Heart right ventricle (tissue), 16 donors: ENCODE measurements at regions not wholly inside any gene's neighbourhood (a gene's known extent, or its start where the extent isn't known, plus 50 kb on each side); places are given as distances from the start of the nearest gene placed in this dataset.
A peak's percentile ranks its signal among the peaks of the same experiment; 100 is the strongest.
"Not testable (repeated sequence)": the region's sequence is repeated elsewhere in the genome, so short reads cannot be mapped to it uniquely, and the experiment has no call there.

ENCODE experiments used
- ATAC-seq, 8 donors: fragments of 200-7000 bp; cut with Tn5 transposase; one replicate each; pipeline ENCODE4 v1.9.1; 2020; ENCODE audit warnings: mild to moderate bottlenecking in 8 of 8, moderate library complexity in 8 of 8, moderate number of reproducible peaks in 1 of 8
- DNase-seq, 2 donors: peaks; one replicate each; pipeline ENCODE4 v3.0.0-alpha.2; 2020
- H3K27ac ChIP-seq, 10 donors: fragments of 200-600 bp; sonication (generic) in 2 of 10; one replicate each; pipeline versions ENCODE4 v1.5.0 to v1.8.0; 2020 to 2022; ENCODE audit warnings: mild to moderate bottlenecking in 3 of 10
- H3K27me3 ChIP-seq, 7 donors: fragments of 200-600 bp; one replicate each; pipeline ENCODE4 v1.8.0; 2021 to 2022; ENCODE audit warnings: mild to moderate bottlenecking in 2 of 7
- H3K36me3 ChIP-seq, 9 donors: fragments of 200-600 bp; sonication (generic) in 1 of 9; one replicate each; pipeline versions ENCODE4 v1.5.0 to v1.8.0; 2020 to 2022; ENCODE audit warnings: mild to moderate bottlenecking in 2 of 9
- H3K4me1 ChIP-seq, 9 donors: fragments of 200-600 bp; sonication (generic) in 1 of 9; one replicate each; pipeline versions ENCODE4 v1.5.0 to v1.8.0; 2020 to 2022; ENCODE audit warnings: mild to moderate bottlenecking in 4 of 9
- H3K4me3 ChIP-seq, 10 donors: fragments of 200-600 bp; sonication (generic) in 2 of 10; one replicate each; pipeline versions ENCODE4 v1.5.0 to v1.8.0; 2020 to 2022; ENCODE audit warnings: mild to moderate bottlenecking in 7 of 10, moderate library complexity in 2 of 10
- H3K9me3 ChIP-seq, 11 donors: fragments of 200-600 bp in 10 of 11; sonication (generic) in 2 of 11; one replicate each; pipeline versions ENCODE4 v1.5.0 to v1.8.0; 2013 to 2022; ENCODE audit warnings: mild to moderate bottlenecking in 2 of 11, control low read depth in 1 of 11, moderate library complexity in 1 of 11
- WGBS, 2 donors: extraction: QIAGEN DNeasy Blood & Tissue Kit; methylation state at CpG; one replicate each; pipeline ENCODE4 v1.1.7; 2013; ENCODE audit warnings: inconsistent platforms in 1 of 2; 5-methylcytosine and 5-hydroxymethylcytosine counted together
- intact Hi-C, 10 donors: fragments of 100-400 bp; cut with DNase I; formaldehyde crosslinking; loops; one replicate each; pipeline versions ENCODE4 v1.11.1 to v1.14.2; 2022
- donor health status: Arrhythmogenic right ventricular cardiomyopathy.
- donor health status: ischemic (EF 13 %, LVEDD 7.1; RV severe dilation, severe dysfunction).
- donor health status: healthy with polysubstance abuse.
- donor health status: DM: no; HTN: yes; CAD: no.
- donor health status: DM: no; HTN: no; CAD: no.
- donor health status: ischemic (EF 25% LVEDD 6.9; RV normal size, moderate dysfunction).
- donor health status: ischemic (EF 25% LVEDD 5.7; RV mildly dilated, moderate dysfunction).
- donor health status: healthy.
- donor health status: DM: yes; HTN: yes; CAD: no.
- donor health status: Ischemic cardiomyopathy.
- donor health status: ischemic (EF 35%, LVEDD 5.7; RV mildly dilated, moderate dysfunction).
- donor health status: nonischemic (EF 11% LVEDD 7.7; RV severe dilation, severe dysfunction).
- donor health status: DM: yes; HTN: yes; CAD: no.
- donor health status: PGD.
- donor health status: ischemic (EF 29% LVEDD 5.4; RV normal size, mild dysfunction).
- donor health status: nonischemic (EF 23%, LVEDD 6.1; RV moderate dilation, normal function).

DNA sequence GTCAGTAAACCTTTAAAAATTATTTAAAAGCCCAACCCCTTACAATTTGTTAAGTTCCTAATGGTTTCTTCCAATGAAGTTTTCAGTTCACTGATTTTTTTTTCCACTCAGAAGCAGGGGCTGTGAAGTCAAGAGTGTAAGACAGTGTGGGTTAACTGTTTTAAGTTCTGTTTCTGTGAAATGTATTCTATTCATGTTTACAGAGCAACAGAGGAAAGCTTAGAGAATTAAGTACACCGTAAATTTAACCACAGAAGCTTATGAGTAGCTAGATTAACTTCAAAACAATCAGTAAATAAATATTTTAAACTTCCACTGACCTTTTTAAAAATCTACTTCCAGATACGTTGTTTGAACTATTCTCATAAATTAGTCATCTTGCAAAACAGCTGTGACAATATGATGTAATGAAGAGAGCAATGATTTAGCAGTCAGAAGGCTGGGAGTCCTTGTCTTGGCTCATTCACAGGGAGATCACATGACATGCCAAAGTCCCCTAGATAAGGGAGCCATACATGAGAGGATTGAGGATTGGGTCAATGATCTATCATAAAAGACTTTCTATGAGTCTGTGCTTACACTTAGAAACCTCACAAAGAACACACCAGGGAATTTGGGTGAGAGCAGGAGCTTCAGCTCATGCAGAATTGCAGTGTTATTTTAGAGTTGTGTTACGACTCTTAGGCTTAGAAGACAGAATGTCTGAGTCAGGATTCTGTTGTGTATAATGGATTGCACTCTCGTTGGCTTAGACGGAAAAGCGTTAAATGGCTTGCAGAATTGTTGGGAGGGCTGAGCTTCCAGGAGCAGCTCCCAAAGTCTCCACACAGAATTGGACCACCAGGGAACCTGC, 85.8 kb downstream of the CDRT15L2 start:
- H3K9me3 ChIP-seq, H3K36me3 ChIP-seq, DNase-seq, H3K27ac ChIP-seq, intact Hi-C loops, H3K27me3 ChIP-seq, H3K4me3 ChIP-seq, H3K4me1 ChIP-seq: not testable (repeated sequence)
- 54 to 71% methylated on average over 2 to 3 of the region's 6 CpGs for WGBS, 2 donors
- ATAC-seq, result peak in 7 of 8 donors; percentile 38 to 93 (median 84)

- H3K4me3 ChIP-seq, DNase-seq, intact Hi-C loops, H3K27ac ChIP-seq, H3K4me1 ChIP-seq, H3K36me3 ChIP-seq, H3K9me3 ChIP-seq, H3K27me3 ChIP-seq: not testable (repeated sequence)
- peak in 3 of 8 donors; percentile 38 to 50 (median 41) for ATAC-seq
- 79 to 91% methylated on average over 6 of the region's 6 CpGs for WGBS, 2 donors
These were observed 87.2 kb downstream of the CDRT15L2 start for GRCh38 chr17:20666689-20667088.

GRCh38 chr17:20667712-20668111, 88.2 kb downstream of the CDRT15L2 start:
- WGBS, 2 donors, result 61 to 73% methylated on average over 2 of the region's 2 CpGs
- ATAC-seq, result not testable (repeated sequence)

DNA sequence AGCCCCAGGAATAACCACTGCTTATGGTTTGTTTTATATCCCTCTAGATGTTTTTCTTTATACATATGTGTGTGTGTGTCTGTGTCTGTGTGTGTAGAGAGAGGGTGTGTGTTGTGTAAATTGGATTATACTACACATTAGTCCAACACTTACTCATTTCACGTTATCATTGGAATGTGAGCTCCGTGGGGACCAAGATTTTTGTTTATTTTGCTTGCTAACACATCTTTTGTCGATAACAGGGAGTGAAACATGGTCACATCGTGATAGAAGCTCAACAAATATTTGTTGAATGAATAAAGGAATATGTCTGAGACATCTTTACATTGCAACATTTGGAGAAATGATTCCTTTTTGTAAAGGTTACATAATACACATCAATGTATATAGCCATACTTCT, 88.8 kb downstream of the CDRT15L2 start:
- H3K9me3 ChIP-seq, intact Hi-C loops, H3K36me3 ChIP-seq, H3K4me1 ChIP-seq, H3K4me3 ChIP-seq, H3K27me3 ChIP-seq, H3K27ac ChIP-seq, ATAC-seq, DNase-seq: not testable (repeated sequence)
- WGBS, 2 donors, result 58 to 64% methylated on average over 4 of the region's 4 CpGs

More at GRCh38 chr17:20667712-20668111, 88.2 kb downstream of the CDRT15L2 start:
- DNase-seq, H3K9me3 ChIP-seq, H3K27ac ChIP-seq, H3K27me3 ChIP-seq, H3K4me1 ChIP-seq, H3K36me3 ChIP-seq, H3K4me3 ChIP-seq, intact Hi-C loops: not testable (repeated sequence)

DNA sequence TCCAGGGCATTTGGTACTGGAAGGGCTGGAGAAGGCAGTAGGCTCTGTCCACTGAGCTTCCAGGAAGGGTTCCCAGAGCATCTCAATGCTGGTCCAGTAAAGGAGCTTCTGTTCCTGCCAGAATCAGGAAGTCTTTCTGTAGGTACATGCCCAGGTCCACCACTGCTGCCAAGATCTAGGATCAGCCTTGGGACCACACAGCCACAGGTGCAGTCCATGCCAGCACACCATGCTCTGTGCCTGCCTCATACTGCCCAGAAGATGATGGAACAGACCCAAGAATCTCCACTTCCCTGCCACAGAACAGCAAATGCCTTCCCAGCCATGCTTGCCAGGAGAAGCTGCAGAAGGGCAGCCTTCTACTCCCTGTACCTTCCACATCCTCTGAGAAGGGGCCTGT, 89.3 kb downstream of the CDRT15L2 start:
- intact Hi-C loops, H3K4me1 ChIP-seq, H3K4me3 ChIP-seq, H3K27ac ChIP-seq, H3K9me3 ChIP-seq, ATAC-seq, H3K27me3 ChIP-seq, H3K36me3 ChIP-seq, DNase-seq: not testable (repeated sequence)

- H3K36me3 ChIP-seq, ATAC-seq, intact Hi-C loops, H3K9me3 ChIP-seq, H3K4me1 ChIP-seq, DNase-seq, H3K27me3 ChIP-seq, H3K4me3 ChIP-seq, H3K27ac ChIP-seq: not testable (repeated sequence)
- no CpG with 5 or more reads among the region's 3 CpGs for WGBS, 2 donors
These were observed 91.0 kb downstream of the CDRT15L2 start for GRCh38 chr17:20670506-20670905.

DNA sequence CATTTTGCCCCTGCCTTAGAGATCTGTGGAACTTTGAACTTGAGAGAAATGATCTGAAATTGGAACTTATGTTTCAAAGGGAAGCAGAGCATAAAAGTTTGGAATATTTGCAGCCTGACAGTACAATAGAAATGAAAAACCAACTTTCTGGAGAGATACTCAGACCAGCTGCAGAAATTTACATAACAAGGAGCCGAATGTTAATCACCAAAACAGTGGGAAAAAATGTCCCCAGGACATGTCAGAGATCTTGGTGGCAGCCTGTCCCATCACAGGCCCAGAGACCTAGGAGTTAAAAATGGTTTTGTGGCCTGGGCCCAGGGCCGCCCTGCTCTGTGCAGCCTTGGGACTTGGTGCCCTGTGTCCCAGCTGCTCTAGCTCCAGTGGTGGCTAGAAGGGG, 94.8 kb downstream of the CDRT15L2 start:
- WGBS, 2 donors, result 77 to 100% methylated on average over 2 of the region's 2 CpGs
- intact Hi-C loops, H3K4me3 ChIP-seq, H3K9me3 ChIP-seq, H3K27me3 ChIP-seq, H3K27ac ChIP-seq, ATAC-seq, H3K4me1 ChIP-seq, H3K36me3 ChIP-seq, DNase-seq: not testable (repeated sequence)

DNA sequence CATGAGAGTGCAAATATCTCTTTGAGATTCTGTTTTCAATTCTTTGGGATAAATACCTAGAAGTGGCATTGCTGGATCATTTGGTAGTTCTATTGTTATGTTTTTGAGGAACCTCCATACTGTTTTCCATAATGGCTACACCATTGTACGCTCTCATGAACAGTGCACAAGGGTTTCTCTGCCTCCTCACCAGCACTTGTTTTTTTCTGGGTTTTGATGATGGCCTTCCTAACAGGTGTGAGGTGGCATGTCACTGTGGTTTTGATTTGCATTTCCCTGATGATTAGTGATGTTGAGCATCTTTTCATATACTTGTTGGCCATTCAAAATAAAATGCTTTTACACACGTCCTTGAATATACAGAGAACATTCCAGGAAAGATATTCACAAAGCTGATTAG, 96.2 kb downstream of the CDRT15L2 start:
- ATAC-seq, intact Hi-C loops, H3K9me3 ChIP-seq, H3K27ac ChIP-seq, H3K4me1 ChIP-seq, H3K27me3 ChIP-seq, DNase-seq, H3K36me3 ChIP-seq, H3K4me3 ChIP-seq: not testable (repeated sequence)
- WGBS, 2 donors, result 57 to 80% methylated on average over 2 of the region's 2 CpGs

DNA sequence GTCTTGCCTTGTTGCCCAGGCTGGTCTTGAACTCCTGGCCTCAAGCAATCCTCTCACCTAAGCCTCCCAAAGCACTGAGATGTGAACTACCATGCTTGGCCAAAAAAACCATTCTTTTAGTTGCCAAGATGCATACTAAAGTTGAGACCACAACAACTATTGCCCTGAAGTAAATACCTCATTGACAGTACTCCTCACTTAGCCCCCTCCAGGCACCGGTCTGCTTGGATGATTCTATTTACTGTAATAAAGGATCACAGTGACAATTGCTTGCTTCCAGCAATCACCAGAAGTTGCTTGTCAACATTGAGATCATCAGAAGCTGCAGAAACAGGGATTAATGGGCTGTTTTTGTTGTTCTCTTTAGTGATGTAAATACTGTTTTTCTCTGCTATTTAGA, 97.1 kb downstream of the CDRT15L2 start:
- H3K36me3 ChIP-seq, ATAC-seq, H3K4me3 ChIP-seq, intact Hi-C loops, DNase-seq, H3K27me3 ChIP-seq, H3K4me1 ChIP-seq, H3K27ac ChIP-seq, H3K9me3 ChIP-seq: not testable (repeated sequence)
- WGBS, 2 donors, result 59 to 64% methylated on average over 1 of the region's 1 CpG

GRCh38 chr17:20677469-20677868, 97.9 kb downstream of the CDRT15L2 start:
- H3K9me3 ChIP-seq, ATAC-seq, H3K36me3 ChIP-seq, H3K4me3 ChIP-seq, H3K27me3 ChIP-seq, DNase-seq, H3K27ac ChIP-seq, H3K4me1 ChIP-seq, intact Hi-C loops: not testable (repeated sequence)
- WGBS, 2 donors, result 79 to 87% methylated on average over 8 of the region's 8 CpGs

- H3K27me3 ChIP-seq, H3K27ac ChIP-seq, intact Hi-C loops, H3K36me3 ChIP-seq, ATAC-seq, H3K4me1 ChIP-seq, H3K4me3 ChIP-seq, DNase-seq, H3K9me3 ChIP-seq: not testable (repeated sequence)
- whole genome bisulfite sequencing, 2 donors, result 80 to 85% methylated on average over 5 of the region's 5 CpGs
These were observed 98.9 kb downstream of the CDRT15L2 start for GRCh38 chr17:20678424-20678823.
